SHP77 treated with DMSO at 0.1 percent for 48 hours (cell line): ENCODE measurements at regions not wholly inside any gene's neighbourhood (a gene's known extent, or its start where the extent isn't known, plus 50 kb on each side); places are given as distances from the start of the nearest gene placed in this dataset.
"Not testable (repeated sequence)": the region's sequence is repeated elsewhere in the genome, so short reads cannot be mapped to it uniquely, and the experiment has no call there.

ENCODE experiments used
- DNase-seq: peaks from one replicate; lab custom pipeline; 2025; lab: John Stamatoyannopoulos, UW

GRCh38 chr1:10914056-10914455 is 98.4 kb upstream of the TARDBP start:
- no peak for DNase-seq

GRCh38 chr1:10915594-10915993 is 96.9 kb upstream of the TARDBP start:
- DNase-seq, result no peak

- DNase-seq, result no peak
These were observed 96.1 kb upstream of the TARDBP start for GRCh38 chr1:10916311-10916710.

GRCh38 chr1:10916991-10917390 is 95.5 kb upstream of the TARDBP start:
- DNase-seq, result no peak

GRCh38 chr1:10917513-10918454 is 94.7 kb upstream of the TARDBP start:
- DNase-seq, result no peak

- DNase-seq, result no peak
These were observed 93.9 kb upstream of the TARDBP start for GRCh38 chr1:10918531-10918930.

GRCh38 chr1:10920063-10920626 is 92.3 kb upstream of the TARDBP start:
- no peak for DNase-seq

- not testable (repeated sequence) for DNase-seq
These were observed 90.0 kb upstream of the TARDBP start for GRCh38 chr1:10922315-10923060.

GRCh38 chr1:10924030-10924429 is 88.4 kb upstream of the TARDBP start:
- no peak for DNase-seq

GRCh38 chr1:10928654-10929053 is 83.8 kb upstream of the TARDBP start:
- DNase-seq, result no peak

- no peak for DNase-seq
These were observed 80.4 kb upstream of the TARDBP start for GRCh38 chr1:10932088-10932487.

GRCh38 chr1:10934150-10934818 is 78.2 kb upstream of the TARDBP start:
- DNase-seq, result no peak

- no peak for DNase-seq
These were observed 77.2 kb upstream of the TARDBP start for GRCh38 chr1:10935246-10935645.

GRCh38 chr1:10935724-10936123 is 76.7 kb upstream of the TARDBP start:
- DNase-seq, result no peak

- no peak for DNase-seq
These were observed 75.2 kb upstream of the TARDBP start for GRCh38 chr1:10936998-10937901.

- no peak for DNase-seq
These were observed 73.6 kb upstream of the TARDBP start for GRCh38 chr1:10938741-10939417.

GRCh38 chr1:10939654-10940450 is 72.6 kb upstream of the TARDBP start:
- DNase-seq, result no peak

GRCh38 chr1:10940451-10940804 is 72.0 kb upstream of the TARDBP start:
- no peak for DNase-seq

GRCh38 chr1:10940838-10941237 is 71.6 kb upstream of the TARDBP start:
- DNase-seq, result no peak
